Astrocyte (in vitro differentiated cells and primary cell): ENCODE measurements at regions not wholly inside any gene's neighbourhood (a gene's known extent, or its start where the extent isn't known, plus 50 kb on each side); places are given as distances from the start of the nearest gene placed in this dataset.

Source experiments
- DNase-seq: peaks from one replicate; pipeline ENCODE4 v3.0.0-alpha.2; 2010; ENCODE audit warnings: low read depth
- FAIRE-seq: peaks from 2 replicates; lab custom pipeline; 2011; peaks lifted over from hg19 to GRCh38; lab: Jason Lieb, UNC
- H2AFZ ChIP-seq: 2 replicates; pipeline ENCODE4 v1.6.0; 2012; ENCODE audit warnings: low read depth, low read length, inconsistent platforms
- H3K27ac ChIP-seq: 2 replicates; pipeline ENCODE4 v1.5.1; 2011; ENCODE audit warnings: low read depth, low read length, inconsistent platforms
- H3K27me3 ChIP-seq: 2 replicates; pipeline ENCODE4 v1.6.0; 2011; ENCODE audit warnings: low read length, inconsistent platforms; ENCODE audit not compliant: insufficient read depth
- H3K36me3 ChIP-seq: 2 replicates; pipeline ENCODE4 v1.5.1; 2011; ENCODE audit warnings: low read length, inconsistent platforms; ENCODE audit not compliant: insufficient read depth
- H3K4me1 ChIP-seq: 2 replicates; pipeline ENCODE4 v1.5.1; 2011; ENCODE audit warnings: low read length, inconsistent platforms; ENCODE audit not compliant: insufficient read depth
- H3K4me2 ChIP-seq: 2 replicates; pipeline ENCODE4 v1.6.0; 2012; ENCODE audit warnings: low read length, inconsistent platforms
- H3K4me3 ChIP-seq: 2 replicates; pipeline ENCODE4 v1.5.1; 2011; ENCODE audit warnings: low read depth, mild to moderate bottlenecking, low read length, inconsistent platforms; ENCODE audit not compliant: insufficient read depth
- H3K79me2 ChIP-seq: 2 replicates; pipeline ENCODE4 v1.6.0; 2012; ENCODE audit warnings: mild to moderate bottlenecking, low read length, inconsistent platforms; ENCODE audit not compliant: insufficient read depth
- H3K9ac ChIP-seq: 2 replicates; pipeline ENCODE4 v1.6.0; 2012; ENCODE audit warnings: mild to moderate bottlenecking, low read length, inconsistent platforms
- H3K9me3 ChIP-seq: 2 replicates; pipeline ENCODE4 v1.5.1; 2012; ENCODE audit warnings: low read depth, mild to moderate bottlenecking, low read length, inconsistent platforms; ENCODE audit not compliant: insufficient read depth
- H4K20me1 ChIP-seq: 2 replicates; pipeline ENCODE4 v1.6.0; 2012; ENCODE audit warnings: low read length, inconsistent platforms; ENCODE audit not compliant: insufficient read depth
- H3K27ac Mint-ChIP-seq: one replicate; pipeline ENCODE4 v1.8.0; 2021; ENCODE audit warnings: mild to moderate bottlenecking, mixed read lengths; ENCODE audit not compliant: unreplicated experiment
- H3K27me3 Mint-ChIP-seq: one replicate; pipeline ENCODE4 v1.8.0; 2021; ENCODE audit warnings: low read depth, mixed read lengths; ENCODE audit not compliant: unreplicated experiment
- H3K36me3 Mint-ChIP-seq: one replicate; pipeline ENCODE4 v1.8.0; 2021; ENCODE audit warnings: low read depth, mixed read lengths; ENCODE audit not compliant: unreplicated experiment
- H3K4me1 Mint-ChIP-seq: one replicate; pipeline ENCODE4 v1.8.0; 2021; ENCODE audit warnings: low read depth, mixed read lengths; ENCODE audit not compliant: unreplicated experiment
- H3K4me3 Mint-ChIP-seq: one replicate; pipeline ENCODE4 v1.8.0; 2021; ENCODE audit warnings: mild to moderate bottlenecking, moderate library complexity, mixed read lengths; ENCODE audit not compliant: unreplicated experiment
- H3K9me3 Mint-ChIP-seq: one replicate; pipeline ENCODE4 v1.8.0; 2021; ENCODE audit warnings: mild to moderate bottlenecking, mixed read lengths; ENCODE audit not compliant: unreplicated experiment
- EZH2 ChIP-seq: IDR thresholded peaks from 2 replicates; pipeline ENCODE4 v1.6.1; 2012; ENCODE audit warnings: mild to moderate bottlenecking, low read length, inconsistent platforms; ENCODE audit not compliant: insufficient read depth
- TF ChIP-seq, protein P1 (sequence below): IDR thresholded peaks from 2 replicates; pipeline ENCODE4 v1.5.1; 2011; ENCODE audit warnings: low read depth, mild to moderate bottlenecking, inconsistent platforms, low read length, moderate library complexity; ENCODE audit not compliant: insufficient read depth

DNA sequence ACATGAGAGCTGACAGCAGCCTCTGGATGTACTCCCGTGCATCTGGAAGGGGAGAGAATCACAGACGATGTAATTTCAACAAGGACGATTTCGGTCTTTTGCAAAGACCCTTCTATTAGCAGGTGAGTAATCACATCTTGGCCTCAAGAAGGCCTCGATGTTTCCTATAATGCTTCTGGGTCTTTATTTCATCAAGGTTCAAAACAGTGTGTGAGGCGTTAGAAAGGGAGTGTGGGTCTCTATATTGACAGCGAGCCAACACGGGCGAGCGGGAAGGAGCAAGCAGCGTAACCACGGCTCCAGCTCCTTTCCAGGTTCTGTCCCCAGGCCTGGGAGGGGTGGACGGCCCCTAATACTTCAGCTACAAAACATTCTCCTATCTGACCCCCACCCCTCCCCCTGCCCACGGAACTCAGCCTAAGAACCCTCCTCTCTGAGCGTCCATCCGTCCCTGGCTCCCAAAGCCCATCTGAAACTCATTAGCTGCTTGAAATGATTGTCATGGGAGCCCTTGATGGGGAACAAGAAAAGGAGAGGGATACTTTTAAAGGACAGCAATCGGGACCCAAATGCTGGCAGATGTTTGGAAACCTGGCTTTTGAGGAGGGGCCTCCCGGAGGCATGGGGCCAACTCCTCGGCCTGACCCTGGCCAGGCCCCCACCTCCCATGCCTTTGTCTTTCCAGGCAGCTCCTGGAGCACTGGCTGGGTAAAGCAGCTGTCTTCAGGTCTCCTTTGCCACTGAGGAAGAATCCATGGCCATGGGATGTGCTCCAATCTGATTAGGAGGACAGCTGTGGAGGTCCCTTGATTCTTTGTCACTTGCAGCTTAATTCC, 250.8 kb downstream of the FOXD2 start:
- Histone ChIP-seq H3K4me2 (no peak overlapping the region), H3K27ac (no peak overlapping the region), H3K4me3 (no peak overlapping the region), H4K20me1 (no peaks in the 10 kb centered on the region), H3K9me3 (no peaks in the 10 kb centered on the region), H3K4me1 (no peaks in the 10 kb centered on the region), H3K9ac (no peak overlapping the region), H2AFZ (no peak overlapping the region), H3K36me3 (no peaks in the 10 kb centered on the region), H3K79me2 (no peaks in the 10 kb centered on the region), H3K27me3 (peaks cover 3% of the 10 kb centered on the region)
- no peaks in the 10 kb centered on the region for H3K36me3 Mint-ChIP-seq
- peaks cover 16% of the 10 kb centered on the region for H3K27me3 Mint-ChIP-seq
- FAIRE-seq (no peak), DNase-seq (no peak)
- H3K4me3 Mint-ChIP-seq: no peak overlapping the region
- H3K4me1 Mint-ChIP-seq: peaks cover 24% of the 10 kb centered on the region
- TF ChIP-seq EZH2: no peak
- TF ChIP-seq, protein P1, sequence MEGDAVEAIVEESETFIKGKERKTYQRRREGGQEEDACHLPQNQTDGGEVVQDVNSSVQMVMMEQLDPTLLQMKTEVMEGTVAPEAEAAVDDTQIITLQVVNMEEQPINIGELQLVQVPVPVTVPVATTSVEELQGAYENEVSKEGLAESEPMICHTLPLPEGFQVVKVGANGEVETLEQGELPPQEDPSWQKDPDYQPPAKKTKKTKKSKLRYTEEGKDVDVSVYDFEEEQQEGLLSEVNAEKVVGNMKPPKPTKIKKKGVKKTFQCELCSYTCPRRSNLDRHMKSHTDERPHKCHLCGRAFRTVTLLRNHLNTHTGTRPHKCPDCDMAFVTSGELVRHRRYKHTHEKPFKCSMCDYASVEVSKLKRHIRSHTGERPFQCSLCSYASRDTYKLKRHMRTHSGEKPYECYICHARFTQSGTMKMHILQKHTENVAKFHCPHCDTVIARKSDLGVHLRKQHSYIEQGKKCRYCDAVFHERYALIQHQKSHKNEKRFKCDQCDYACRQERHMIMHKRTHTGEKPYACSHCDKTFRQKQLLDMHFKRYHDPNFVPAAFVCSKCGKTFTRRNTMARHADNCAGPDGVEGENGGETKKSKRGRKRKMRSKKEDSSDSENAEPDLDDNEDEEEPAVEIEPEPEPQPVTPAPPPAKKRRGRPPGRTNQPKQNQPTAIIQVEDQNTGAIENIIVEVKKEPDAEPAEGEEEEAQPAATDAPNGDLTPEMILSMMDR: no peak
- no peak overlapping the region for H3K27ac Mint-ChIP-seq
- no peaks in the 10 kb centered on the region for H3K9me3 Mint-ChIP-seq

DNA sequence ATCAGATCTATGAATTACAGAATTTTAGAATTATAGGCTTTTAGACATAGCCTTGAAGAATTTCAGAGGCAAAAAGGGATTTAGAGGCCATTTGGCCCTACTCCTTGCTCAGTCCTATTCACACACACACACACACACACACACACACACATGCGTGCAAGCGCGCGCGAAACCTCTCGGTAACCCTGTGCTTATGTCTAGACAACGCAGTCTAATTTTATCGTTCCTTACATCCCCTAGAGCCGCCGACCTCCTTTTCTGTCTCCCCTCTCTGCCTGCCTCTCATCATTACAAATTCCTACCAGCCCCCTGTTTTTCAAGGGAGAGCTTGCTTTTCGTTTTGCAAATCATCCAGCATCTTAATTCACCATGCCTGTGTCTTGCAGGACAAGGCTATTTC, 252.1 kb downstream of the FOXD2 start:
- no peak overlapping the region for H2AFZ ChIP-seq
- no peaks in the 10 kb centered on the region for H4K20me1 ChIP-seq
- no peak overlapping the region for H3K9ac ChIP-seq
- no peak overlapping the region for H3K4me3 ChIP-seq
- H3K4me1 Mint-ChIP-seq: peaks cover 20% of the 10 kb centered on the region
- DNase-seq: no peak
- no peaks in the 10 kb centered on the region for H3K36me3 Mint-ChIP-seq
- no peak overlapping the region for H3K4me3 Mint-ChIP-seq
- H3K9me3 ChIP-seq: no peaks in the 10 kb centered on the region
- H3K79me2 ChIP-seq: no peaks in the 10 kb centered on the region
- no peak overlapping the region for H3K27ac Mint-ChIP-seq
- H3K27ac ChIP-seq: no peak overlapping the region
- H3K27me3 Mint-ChIP-seq: peaks cover 20% of the 10 kb centered on the region
- TF ChIP-seq, protein P1: no peak
- TF ChIP-seq EZH2: no peak
- FAIRE-seq: no peak
- peaks cover 3% of the 10 kb centered on the region for H3K27me3 ChIP-seq
- no peaks in the 10 kb centered on the region for H3K9me3 Mint-ChIP-seq
- H3K4me2 ChIP-seq: no peak overlapping the region
- H3K36me3 ChIP-seq: no peaks in the 10 kb centered on the region
- H3K4me1 ChIP-seq: no peaks in the 10 kb centered on the region
